ENCODE measurements at regions not wholly inside any gene's neighbourhood (a gene's known extent, or its start where the extent isn't known, plus 50 kb on each side); places are given as distances from the start of the nearest gene placed in this dataset.

- TF ChIP-seq MAX (IDR thresholded peaks at IDR 0.05; ENCODE audit: low read depth, low read length) (no peak), CTCF (IDR thresholded peaks at IDR 0.05; ENCODE audit: low read depth, low read length) (no peak), POLR2A (IDR thresholded peaks at IDR 0.05; ENCODE audit: extremely low read depth, insufficient read length) (no peak), MYC (IDR thresholded peaks at IDR 0.05; ENCODE audit: low read depth, low read length) (no peak)
- no peak for DNase-seq (ENCODE audit: low read depth)
- no peak overlapping the region for H3K4me3 ChIP-seq (ENCODE audit: low read depth, low read length)
Measured at GRCh38 chr2:56450772-56451171, 267.0 kb downstream of the CCDC85A start.

- H3K4me3 ChIP-seq (ENCODE audit: low read depth, low read length), result no peak overlapping the region
- TF ChIP-seq MYC (IDR thresholded peaks at IDR 0.05; ENCODE audit: low read depth, low read length) (no peak), CTCF (IDR thresholded peaks at IDR 0.05; ENCODE audit: low read depth, low read length) (no peak), MAX (IDR thresholded peaks at IDR 0.05; ENCODE audit: low read depth, low read length) (no peak), POLR2A (IDR thresholded peaks at IDR 0.05; ENCODE audit: extremely low read depth, insufficient read length) (no peak)
- no peak for DNase-seq (ENCODE audit: low read depth)
Measured at GRCh38 chr2:56455642-56456041, 271.9 kb downstream of the CCDC85A start.

GRCh38 chr2:56456791-56457190, 273.0 kb downstream of the CCDC85A start:
- DNase-seq (ENCODE audit: low read depth), result no peak
- H3K4me3 ChIP-seq (ENCODE audit: low read depth, low read length), result no peak overlapping the region
- TF ChIP-seq POLR2A (IDR thresholded peaks at IDR 0.05; ENCODE audit: extremely low read depth, insufficient read length) (no peak), MYC (IDR thresholded peaks at IDR 0.05; ENCODE audit: low read depth, low read length) (no peak), CTCF (IDR thresholded peaks at IDR 0.05; ENCODE audit: low read depth, low read length) (no peak), MAX (IDR thresholded peaks at IDR 0.05; ENCODE audit: low read depth, low read length) (no peak)

- no peak overlapping the region for H3K4me3 ChIP-seq (ENCODE audit: low read depth, low read length)
- TF ChIP-seq POLR2A (IDR thresholded peaks at IDR 0.05; ENCODE audit: extremely low read depth, insufficient read length) (no peak), CTCF (IDR thresholded peaks at IDR 0.05; ENCODE audit: low read depth, low read length) (no peak), MYC (IDR thresholded peaks at IDR 0.05; ENCODE audit: low read depth, low read length) (no peak), MAX (IDR thresholded peaks at IDR 0.05; ENCODE audit: low read depth, low read length) (no peak)
- no peak for DNase-seq (ENCODE audit: low read depth)
Measured at GRCh38 chr2:56460508-56460907, 276.7 kb downstream of the CCDC85A start.

GRCh38 chr2:56464066-56464465, 280.3 kb downstream of the CCDC85A start:
- no peak for DNase-seq (ENCODE audit: low read depth)
- no peak overlapping the region for H3K4me3 ChIP-seq (ENCODE audit: low read depth, low read length)
- no peak for TF ChIP-seq MAX (IDR thresholded peaks at IDR 0.05; ENCODE audit: low read depth, low read length)
- TF ChIP-seq POLR2A (IDR thresholded peaks at IDR 0.05; ENCODE audit: extremely low read depth, insufficient read length), result no peak
- no peak for TF ChIP-seq MYC (IDR thresholded peaks at IDR 0.05; ENCODE audit: low read depth, low read length)
- TF ChIP-seq CTCF (IDR thresholded peaks at IDR 0.05; ENCODE audit: low read depth, low read length), result no peak

- TF ChIP-seq MYC (IDR thresholded peaks at IDR 0.05; ENCODE audit: low read depth, low read length) (no peak), MAX (IDR thresholded peaks at IDR 0.05; ENCODE audit: low read depth, low read length) (no peak), POLR2A (IDR thresholded peaks at IDR 0.05; ENCODE audit: extremely low read depth, insufficient read length) (no peak), CTCF (IDR thresholded peaks at IDR 0.05; ENCODE audit: low read depth, low read length) (no peak)
- no peak for DNase-seq (ENCODE audit: low read depth)
- no peak overlapping the region for H3K4me3 ChIP-seq (ENCODE audit: low read depth, low read length)
Measured at GRCh38 chr2:56464613-56465012, 280.8 kb downstream of the CCDC85A start.

Measured in NB4 (cell line).